GM21360 (cell line): ENCODE measurements at regions not wholly inside any gene's neighbourhood (a gene's known extent, or its start where the extent isn't known, plus 50 kb on each side); places are given as distances from the start of the nearest gene placed in this dataset.

Experiments used
- ATAC-seq: cut with Tn5 transposase; IDR thresholded peaks from one replicate; pipeline ENCODE4 v1.9.1; 2021; ENCODE audit warnings: mild to moderate bottlenecking, moderate library complexity; ENCODE audit not compliant: unreplicated experiment

GRCh38 chr2:105652014-105652796 is 92.5 kb upstream of the NCK2 start:
- ATAC-seq, result no peak

- ATAC-seq, result no peak
Measured at GRCh38 chr2:105649534-105649933, 95.2 kb upstream of the NCK2 start.

GRCh38 chr2:105647731-105648130 is 97.0 kb upstream of the NCK2 start:
- ATAC-seq, result no peak

- no peak for ATAC-seq
Measured at GRCh38 chr2:105646774-105647076, 98.0 kb upstream of the NCK2 start.

- ATAC-seq, result no peak
Measured at GRCh38 chr2:105645938-105646773, 98.6 kb upstream of the NCK2 start.

- ATAC-seq, result no peak
Measured at GRCh38 chr2:105645031-105645937, 99.4 kb upstream of the NCK2 start.

- no peak for ATAC-seq
Measured at GRCh38 chr2:105644174-105644980, 100.3 kb upstream of the NCK2 start.

GRCh38 chr2:105643405-105644173 is 101.1 kb upstream of the NCK2 start:
- ATAC-seq, result no peak

- ATAC-seq, result no peak
Measured at GRCh38 chr2:105641389-105641811, 103.3 kb upstream of the NCK2 start.

GRCh38 chr2:105640246-105640645 is 104.5 kb upstream of the NCK2 start:
- no peak for ATAC-seq

GRCh38 chr2:105636109-105636740 is 108.5 kb upstream of the NCK2 start:
- no peak for ATAC-seq

GRCh38 chr2:105635564-105635963 is 109.1 kb upstream of the NCK2 start:
- ATAC-seq, result no peak

GRCh38 chr2:105634198-105634597 is 110.5 kb upstream of the NCK2 start:
- no peak for ATAC-seq

- no peak for ATAC-seq
Measured at GRCh38 chr2:105631922-105632321, 112.8 kb upstream of the NCK2 start.

GRCh38 chr2:105631011-105631410 is 113.7 kb upstream of the NCK2 start:
- ATAC-seq, result no peak

- no peak for ATAC-seq
Measured at GRCh38 chr2:105629634-105630033, 115.1 kb upstream of the NCK2 start.

GRCh38 chr2:105627534-105627933 is 117.2 kb upstream of the NCK2 start:
- no peak for ATAC-seq

- no peak for ATAC-seq
Measured at GRCh38 chr2:105626966-105627340, 117.8 kb upstream of the NCK2 start.
